ENCODE measurements at regions not wholly inside any gene's neighbourhood (a gene's known extent, or its start where the extent isn't known, plus 50 kb on each side); places are given as distances from the start of the nearest gene placed in this dataset.

GRCh38 chr3:118269537-118270125 is 765.0 kb downstream of the IGSF11 start (continued):
- TF ChIP-seq, protein P1, sequence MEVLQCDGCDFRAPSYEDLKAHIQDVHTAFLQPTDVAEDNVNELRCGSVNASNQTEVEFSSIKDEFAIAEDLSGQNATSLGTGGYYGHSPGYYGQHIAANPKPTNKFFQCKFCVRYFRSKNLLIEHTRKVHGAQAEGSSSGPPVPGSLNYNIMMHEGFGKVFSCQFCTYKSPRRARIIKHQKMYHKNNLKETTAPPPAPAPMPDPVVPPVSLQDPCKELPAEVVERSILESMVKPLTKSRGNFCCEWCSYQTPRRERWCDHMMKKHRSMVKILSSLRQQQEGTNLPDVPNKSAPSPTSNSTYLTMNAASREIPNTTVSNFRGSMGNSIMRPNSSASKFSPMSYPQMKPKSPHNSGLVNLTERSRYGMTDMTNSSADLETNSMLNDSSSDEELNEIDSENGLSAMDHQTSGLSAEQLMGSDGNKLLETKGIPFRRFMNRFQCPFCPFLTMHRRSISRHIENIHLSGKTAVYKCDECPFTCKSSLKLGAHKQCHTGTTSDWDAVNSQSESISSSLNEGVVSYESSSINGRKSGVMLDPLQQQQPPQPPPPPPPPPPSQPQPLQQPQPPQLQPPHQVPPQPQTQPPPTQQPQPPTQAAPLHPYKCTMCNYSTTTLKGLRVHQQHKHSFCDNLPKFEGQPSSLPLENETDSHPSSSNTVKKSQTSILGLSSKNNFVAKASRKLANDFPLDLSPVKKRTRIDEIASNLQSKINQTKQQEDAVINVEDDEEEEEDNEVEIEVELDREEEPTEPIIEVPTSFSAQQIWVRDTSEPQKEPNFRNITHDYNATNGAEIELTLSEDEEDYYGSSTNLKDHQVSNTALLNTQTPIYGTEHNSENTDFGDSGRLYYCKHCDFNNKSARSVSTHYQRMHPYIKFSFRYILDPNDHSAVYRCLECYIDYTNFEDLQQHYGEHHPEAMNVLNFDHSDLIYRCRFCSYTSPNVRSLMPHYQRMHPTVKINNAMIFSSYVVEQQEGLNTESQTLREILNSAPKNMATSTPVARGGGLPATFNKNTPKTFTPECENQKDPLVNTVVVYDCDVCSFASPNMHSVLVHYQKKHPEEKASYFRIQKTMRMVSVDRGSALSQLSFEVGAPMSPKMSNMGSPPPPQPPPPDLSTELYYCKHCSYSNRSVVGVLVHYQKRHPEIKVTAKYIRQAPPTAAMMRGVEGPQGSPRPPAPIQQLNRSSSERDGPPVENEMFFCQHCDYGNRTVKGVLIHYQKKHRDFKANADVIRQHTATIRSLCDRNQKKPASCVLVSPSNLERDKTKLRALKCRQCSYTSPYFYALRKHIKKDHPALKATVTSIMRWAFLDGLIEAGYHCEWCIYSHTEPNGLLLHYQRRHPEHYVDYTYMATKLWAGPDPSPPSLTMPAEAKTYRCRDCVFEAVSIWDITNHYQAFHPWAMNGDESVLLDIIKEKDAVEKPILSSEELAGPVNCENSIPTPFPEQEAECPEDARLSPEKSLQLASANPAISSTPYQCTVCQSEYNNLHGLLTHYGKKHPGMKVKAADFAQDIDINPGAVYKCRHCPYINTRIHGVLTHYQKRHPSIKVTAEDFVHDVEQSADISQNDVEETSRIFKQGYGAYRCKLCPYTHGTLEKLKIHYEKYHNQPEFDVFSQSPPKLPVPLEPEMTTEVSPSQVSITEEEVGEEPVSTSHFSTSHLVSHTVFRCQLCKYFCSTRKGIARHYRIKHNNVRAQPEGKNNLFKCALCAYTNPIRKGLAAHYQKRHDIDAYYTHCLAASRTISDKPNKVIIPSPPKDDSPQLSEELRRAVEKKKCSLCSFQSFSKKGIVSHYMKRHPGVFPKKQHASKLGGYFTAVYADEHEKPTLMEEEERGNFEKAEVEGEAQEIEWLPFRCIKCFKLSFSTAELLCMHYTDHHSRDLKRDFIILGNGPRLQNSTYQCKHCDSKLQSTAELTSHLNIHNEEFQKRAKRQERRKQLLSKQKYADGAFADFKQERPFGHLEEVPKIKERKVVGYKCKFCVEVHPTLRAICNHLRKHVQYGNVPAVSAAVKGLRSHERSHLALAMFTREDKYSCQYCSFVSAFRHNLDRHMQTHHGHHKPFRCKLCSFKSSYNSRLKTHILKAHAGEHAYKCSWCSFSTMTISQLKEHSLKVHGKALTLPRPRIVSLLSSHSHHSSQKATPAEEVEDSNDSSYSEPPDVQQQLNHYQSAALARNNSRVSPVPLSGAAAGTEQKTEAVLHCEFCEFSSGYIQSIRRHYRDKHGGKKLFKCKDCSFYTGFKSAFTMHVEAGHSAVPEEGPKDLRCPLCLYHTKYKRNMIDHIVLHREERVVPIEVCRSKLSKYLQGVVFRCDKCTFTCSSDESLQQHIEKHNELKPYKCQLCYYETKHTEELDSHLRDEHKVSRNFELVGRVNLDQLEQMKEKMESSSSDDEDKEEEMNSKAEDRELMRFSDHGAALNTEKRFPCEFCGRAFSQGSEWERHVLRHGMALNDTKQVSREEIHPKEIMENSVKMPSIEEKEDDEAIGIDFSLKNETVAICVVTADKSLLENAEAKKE (CRISPR knock-in tag; IDR thresholded peaks at IDR 0.05), result no peak
- TF ChIP-seq ZNF331 (CRISPR knock-in tag; IDR thresholded peaks at IDR 0.05; ENCODE audit: low read depth) (no peak), REST (IDR thresholded peaks at IDR 0.05; ENCODE audit: unreplicated experiment) (no peak), POLR2AphosphoS5 (IDR thresholded peaks at IDR 0.05; ENCODE audit: low read depth) (no peak), STAT1 (IDR thresholded peaks at IDR 0.05; ENCODE audit: unreplicated experiment) (no peak)

DNA sequence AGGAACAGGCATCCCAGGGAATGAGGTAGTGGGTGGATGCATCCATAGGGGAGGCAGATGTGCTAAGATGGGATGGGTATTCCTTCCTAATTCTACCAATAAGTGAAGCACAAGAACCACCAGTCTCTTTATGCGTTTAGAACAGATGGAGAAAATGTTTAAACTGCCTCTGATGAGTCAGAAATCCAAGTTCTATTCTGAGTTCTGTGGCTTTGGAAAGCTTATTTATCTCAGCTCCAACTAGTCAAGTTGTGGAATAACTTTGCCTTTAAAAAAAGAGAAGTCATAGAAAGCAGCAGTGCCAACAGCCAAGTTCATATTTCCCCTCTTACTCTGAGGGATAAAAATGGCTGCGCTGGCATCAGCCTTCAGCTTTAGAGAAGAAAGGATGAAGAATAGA is 761.7 kb downstream of the IGSF11 start:
- H3K4me1 ChIP-seq (ENCODE audit: insufficient read depth), result no peaks in the 10 kb centered on the region
- H3K9me3 Mint-ChIP-seq, result peaks cover 8% of the 10 kb centered on the region
- no peaks in the 10 kb centered on the region for H3K9me2 ChIP-seq (ENCODE audit: insufficient read depth)
- no peak for DNase-seq (ENCODE audit: low spot score)
- H3K27me3 Mint-ChIP-seq (ENCODE audit: insufficient read depth, low read depth, poor library complexity), result no peaks in the 10 kb centered on the region
- H2AFZ ChIP-seq, result no peak overlapping the region
- no peaks in the 10 kb centered on the region for H3K79me2 ChIP-seq (replicated peaks; ENCODE audit: insufficient read depth)
- H4K20me1 ChIP-seq (replicated peaks; ENCODE audit: insufficient read depth), result no peaks in the 10 kb centered on the region
- ATAC-seq, result no peak
- H3K36me3 Mint-ChIP-seq (ENCODE audit: low read depth), result peaks cover 6% of the 10 kb centered on the region; the same call in 2 of the 3 replicates
- H3K27me3 ChIP-seq (ENCODE audit: insufficient read depth), result no peaks in the 10 kb centered on the region
- H3K4me3 Mint-ChIP-seq, result no peak overlapping the region
- no peaks in the 10 kb centered on the region for H3F3A ChIP-seq (replicated peaks; ENCODE audit: low read depth)
- H3K27ac Mint-ChIP-seq, result no peak overlapping the region
- H3K4me3 ChIP-seq, result no peak overlapping the region
- TF ChIP-seq CREB1 (CRISPR knock-in tag; IDR thresholded peaks at IDR 0.05; ENCODE audit: low read depth) (no peak), REST (IDR thresholded peaks at IDR 0.05; ENCODE audit: unreplicated experiment) (no peak)
- H3K4me2 ChIP-seq, result no peak overlapping the region
- H3K36me3 ChIP-seq (ENCODE audit: insufficient read depth), result no peaks in the 10 kb centered on the region
- no peaks in the 10 kb centered on the region for H3K4me1 Mint-ChIP-seq
- H3K27ac ChIP-seq (ENCODE audit: low read depth), result no peak overlapping the region

Measured in GM23338 (cell line).